GM19452 (cell line): ENCODE measurements at regions not wholly inside any gene's neighbourhood (a gene's known extent, or its start where the extent isn't known, plus 50 kb on each side); places are given as distances from the start of the nearest gene placed in this dataset.

Experiments used
- ATAC-seq: cut with Tn5 transposase; IDR thresholded peaks from one replicate; pipeline ENCODE4 v1.9.1; 2021; ENCODE audit not compliant: unreplicated experiment

DNA sequence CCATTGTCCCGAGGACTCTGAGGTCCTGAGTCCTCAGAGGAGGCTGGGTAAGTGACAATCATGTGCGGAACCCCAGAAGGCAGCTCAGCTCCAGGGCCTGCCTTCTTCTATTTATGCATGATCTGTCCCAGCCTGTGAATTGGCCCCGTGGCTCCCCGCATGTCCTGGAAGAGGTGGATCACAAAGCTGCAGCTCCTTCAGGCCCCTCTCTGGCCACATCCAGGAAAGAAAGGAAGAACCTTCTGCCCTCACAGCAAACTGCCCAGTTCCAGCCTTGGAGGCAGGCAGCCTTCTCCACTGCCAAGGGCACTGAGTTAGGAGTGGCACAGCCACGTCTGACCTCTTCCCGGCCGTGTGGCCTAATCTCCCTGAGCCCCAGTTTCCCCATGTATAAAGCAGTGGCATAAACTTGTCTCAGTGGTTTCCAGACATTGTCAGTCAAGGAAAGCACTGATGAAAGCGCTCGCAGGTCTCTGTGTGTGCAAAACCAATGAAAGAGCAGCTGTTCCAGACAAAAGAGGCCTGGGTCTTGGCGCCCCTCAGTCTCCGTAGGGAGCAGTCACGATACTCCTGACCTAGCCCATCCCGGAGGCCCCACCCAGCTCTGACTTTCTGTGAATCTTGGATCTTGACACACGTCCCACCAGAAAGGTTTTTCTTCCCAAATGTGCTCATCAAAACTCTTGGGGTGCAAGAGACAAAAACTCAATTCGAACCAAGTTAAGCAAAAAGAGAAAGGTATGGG is 497.3 kb downstream of the SHQ1 start:
- ATAC-seq = no peak

DNA sequence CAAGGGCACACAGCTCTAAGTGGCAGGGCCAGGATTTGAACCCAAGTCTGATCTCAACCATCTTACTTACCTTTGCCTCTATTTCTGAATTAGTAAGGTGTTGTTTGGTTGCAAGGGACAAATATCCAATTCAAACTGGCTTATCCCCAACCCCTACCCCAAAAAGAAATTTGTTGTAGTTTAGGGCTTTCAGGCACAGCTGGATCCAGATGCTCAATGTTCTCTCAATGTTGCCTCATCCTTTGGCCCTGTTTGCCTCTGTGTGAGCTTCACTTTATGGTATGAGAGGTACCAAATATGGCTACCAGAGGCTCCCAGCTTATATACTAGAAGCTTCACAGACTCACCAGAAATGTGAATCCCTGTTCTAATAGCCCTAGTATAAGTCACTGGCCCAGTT is 499.9 kb downstream of the SHQ1 start:
- ATAC-seq = no peak

DNA sequence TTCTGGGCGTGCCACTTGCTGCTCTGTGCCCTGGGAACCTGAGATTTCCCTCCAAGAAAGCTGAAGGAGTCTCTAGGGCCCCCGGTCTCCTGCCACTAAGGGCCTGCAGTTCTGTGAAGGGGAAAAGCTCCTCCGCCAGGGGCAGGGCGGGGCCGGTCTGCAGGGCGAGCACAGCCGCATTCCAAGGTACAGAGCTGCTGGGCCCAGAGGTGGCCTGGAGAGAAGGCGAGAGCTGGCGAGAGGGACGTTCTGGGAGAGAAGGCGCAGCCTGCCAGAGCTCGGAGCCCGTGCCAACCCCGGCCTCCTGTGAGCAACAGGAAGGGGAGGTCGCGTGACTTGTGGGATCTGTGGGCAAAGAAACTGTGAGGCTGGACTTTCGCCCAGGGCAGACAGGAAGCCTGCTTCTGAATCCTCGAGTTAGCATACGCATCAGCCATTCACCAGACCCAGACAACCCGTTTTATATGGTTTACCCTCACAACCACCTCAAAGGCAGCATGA is 500.4 kb downstream of the SHQ1 start:
- ATAC-seq = peak; percentile 73

DNA sequence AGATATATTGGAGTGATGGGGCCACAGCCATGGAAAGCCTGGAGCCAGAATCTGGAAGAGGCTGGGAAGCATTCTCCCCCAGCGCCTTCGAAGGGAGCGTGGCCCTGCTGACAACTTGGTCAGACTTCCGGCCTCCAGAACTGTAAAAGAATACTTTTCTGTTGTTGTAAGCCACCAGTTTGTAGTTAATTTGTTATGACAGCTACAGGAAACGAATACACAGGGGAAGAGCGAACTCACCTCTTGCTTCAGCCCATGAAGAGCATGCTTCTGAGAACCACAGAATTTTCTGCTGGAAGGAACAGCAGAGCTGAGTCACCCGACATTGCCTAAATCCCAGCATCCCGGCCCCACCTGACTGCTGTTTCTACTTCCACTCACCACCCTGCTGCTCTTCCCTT is 501.7 kb downstream of the SHQ1 start:
- no peak for ATAC-seq

DNA sequence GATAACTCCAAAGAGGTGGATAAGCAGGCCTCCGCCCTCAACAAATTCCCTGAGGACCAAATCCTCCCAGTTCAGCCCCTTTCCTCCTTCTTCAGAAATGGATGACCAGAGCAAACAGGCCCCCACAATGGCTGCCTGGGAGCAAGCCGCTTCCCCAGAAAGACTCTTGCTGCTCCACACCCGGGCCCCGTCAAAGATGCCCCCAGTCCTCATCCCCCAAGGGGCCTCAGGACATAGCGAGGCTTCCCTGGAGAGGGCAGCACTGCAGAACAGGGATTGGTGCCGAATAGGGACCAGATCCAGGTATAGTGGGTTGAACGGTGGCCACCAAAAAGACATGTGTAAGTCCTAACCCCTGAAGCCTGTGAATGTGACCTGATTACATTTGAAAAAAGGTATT is 502.3 kb downstream of the SHQ1 start:
- ATAC-seq = no peak

DNA sequence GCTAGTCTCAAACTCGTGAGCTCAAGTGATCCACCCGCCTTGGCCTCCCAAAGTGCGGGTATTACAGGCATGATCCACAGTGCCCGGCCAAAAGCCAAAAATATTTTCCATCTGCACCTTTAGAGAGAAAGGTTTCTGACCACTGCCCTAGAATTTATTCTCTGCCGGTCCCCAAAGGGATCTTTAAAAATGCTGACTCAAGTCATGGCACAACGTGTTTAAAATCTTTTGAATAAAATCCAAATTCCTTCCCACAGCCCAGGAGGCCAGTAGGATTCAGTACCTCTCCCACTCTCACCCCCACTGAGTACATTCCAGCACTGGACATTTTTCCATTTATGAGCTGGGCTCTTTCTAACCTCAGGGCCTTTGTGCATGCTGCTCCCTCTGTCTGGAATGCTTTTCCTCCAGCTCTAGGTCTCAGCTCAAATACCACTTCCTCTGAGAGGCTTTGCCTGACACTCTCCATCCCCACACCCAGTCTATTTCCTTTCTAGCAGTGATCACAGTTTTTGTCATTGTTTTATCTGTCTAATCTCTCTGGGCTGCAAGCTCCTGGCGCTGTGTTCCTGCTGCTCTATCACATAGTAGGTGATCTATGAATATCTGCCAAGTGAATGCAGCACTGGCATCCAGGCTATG is 502.9 kb downstream of the SHQ1 start:
- ATAC-seq = no peak

DNA sequence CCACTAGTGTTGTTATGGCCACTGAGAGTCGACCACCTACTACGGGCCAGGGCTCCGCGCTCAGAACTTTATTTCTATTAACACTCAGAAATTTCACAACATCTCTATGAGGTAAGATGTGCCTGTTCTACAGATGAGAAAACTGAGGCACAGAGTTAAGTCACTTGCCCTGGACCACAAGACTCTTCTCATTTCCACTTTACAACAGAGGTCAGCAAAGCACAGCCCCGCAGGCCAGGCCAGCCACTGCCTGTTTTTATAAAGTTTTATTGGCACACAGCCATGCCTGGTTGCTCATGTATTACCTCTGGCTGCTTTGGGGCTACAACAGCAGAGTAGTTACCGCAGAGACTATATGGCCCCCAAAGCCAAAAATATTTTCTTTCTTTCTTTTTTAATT is 503.6 kb downstream of the SHQ1 start:
- no peak for ATAC-seq

DNA sequence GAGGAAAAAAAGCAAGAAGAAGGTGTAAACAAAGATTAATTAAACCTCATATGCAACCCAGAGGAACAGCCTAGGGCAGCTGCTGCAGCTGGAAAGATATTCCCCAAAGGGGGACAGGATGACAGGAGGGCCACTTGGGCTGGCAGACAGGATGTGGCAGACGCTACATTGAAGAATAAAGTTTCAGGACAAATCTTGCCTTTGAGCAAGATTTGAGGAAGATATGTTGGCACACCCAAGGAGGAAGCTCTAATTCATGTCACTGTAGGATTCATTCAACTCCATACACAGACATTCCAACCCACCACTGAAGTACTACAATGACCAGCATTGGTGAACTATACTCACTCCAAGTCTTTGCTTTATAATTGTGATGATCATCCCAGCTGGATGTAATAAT is 504.0 kb downstream of the SHQ1 start:
- ATAC-seq = no peak

DNA sequence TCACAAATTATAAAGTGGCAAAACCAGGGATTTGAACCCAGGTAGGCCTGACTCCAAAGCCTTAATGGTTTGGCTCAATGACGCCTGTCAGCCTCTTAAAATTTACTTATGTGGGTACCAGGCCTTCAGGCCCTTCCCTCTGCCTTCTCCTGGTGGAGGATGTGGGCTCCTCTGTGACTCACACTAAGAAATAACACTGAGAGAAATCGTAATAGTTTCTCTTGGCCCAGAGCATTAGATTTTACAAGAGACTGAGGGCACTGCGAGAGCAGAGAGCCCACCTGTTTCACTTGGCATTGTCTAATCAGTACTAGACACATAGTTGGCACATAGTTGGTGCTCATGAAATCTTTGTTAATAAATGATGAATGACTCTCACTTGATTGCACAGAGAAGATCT is 505.2 kb downstream of the SHQ1 start:
- ATAC-seq = no peak

DNA sequence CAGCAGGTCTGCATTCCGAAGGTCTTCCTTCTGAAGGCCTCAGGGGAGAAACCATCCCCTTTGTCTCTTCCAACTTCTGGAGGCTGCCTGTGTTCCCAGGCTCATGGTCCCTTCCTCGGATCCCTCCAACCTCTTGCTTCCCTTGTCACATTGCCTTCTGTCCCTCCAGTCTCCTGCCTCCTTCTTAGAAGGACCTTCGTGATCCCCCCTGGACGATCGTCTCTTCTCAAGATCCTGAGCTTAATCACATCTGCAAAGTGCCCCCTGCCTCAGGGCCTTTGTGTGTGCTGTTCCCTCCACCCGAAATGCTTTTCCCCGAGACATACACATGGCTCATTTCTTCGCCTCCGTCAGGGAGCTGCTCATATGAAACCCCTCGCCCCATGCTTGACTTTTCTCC is 505.8 kb downstream of the SHQ1 start:
- no peak for ATAC-seq

DNA sequence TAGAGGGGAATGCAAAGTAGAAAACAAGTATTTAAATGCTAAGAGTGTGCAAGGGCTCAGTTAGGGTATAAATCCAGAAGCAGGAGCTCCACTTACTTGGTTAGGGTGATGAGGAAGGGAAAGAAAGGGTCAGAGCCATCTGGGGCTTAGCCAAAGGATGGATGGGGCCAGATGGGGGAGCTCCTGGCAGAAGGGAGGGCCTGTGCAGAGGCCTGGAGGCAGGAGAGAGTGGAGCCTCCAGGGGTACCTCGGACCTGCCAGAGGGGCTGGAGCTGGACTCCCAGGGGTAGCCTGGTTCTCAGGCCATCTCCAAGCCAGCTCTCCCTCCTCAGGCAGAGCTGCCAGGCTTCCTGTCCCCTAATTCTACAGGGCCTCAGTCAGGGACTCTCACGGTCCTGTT is 506.3 kb downstream of the SHQ1 start:
- no peak for ATAC-seq

DNA sequence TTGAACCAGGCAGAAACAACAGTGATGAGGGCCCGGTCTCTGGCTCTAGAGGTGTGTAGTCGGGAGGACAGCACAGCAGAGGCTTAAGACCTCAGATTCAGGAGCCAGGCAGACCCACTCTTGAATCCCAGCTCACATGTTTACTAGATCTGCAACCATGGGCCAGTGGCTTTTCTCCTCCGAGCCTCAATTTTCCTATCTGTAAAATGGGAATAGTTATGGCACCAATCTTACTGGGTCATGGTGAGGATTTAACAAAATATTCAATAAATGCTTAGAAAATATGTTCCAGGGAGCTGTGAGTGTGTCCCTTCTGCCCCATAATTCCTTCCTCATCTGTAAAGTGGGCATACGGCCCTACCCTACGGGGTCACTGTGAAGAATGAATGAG is 506.9 kb downstream of the SHQ1 start:
- ATAC-seq = no peak

DNA sequence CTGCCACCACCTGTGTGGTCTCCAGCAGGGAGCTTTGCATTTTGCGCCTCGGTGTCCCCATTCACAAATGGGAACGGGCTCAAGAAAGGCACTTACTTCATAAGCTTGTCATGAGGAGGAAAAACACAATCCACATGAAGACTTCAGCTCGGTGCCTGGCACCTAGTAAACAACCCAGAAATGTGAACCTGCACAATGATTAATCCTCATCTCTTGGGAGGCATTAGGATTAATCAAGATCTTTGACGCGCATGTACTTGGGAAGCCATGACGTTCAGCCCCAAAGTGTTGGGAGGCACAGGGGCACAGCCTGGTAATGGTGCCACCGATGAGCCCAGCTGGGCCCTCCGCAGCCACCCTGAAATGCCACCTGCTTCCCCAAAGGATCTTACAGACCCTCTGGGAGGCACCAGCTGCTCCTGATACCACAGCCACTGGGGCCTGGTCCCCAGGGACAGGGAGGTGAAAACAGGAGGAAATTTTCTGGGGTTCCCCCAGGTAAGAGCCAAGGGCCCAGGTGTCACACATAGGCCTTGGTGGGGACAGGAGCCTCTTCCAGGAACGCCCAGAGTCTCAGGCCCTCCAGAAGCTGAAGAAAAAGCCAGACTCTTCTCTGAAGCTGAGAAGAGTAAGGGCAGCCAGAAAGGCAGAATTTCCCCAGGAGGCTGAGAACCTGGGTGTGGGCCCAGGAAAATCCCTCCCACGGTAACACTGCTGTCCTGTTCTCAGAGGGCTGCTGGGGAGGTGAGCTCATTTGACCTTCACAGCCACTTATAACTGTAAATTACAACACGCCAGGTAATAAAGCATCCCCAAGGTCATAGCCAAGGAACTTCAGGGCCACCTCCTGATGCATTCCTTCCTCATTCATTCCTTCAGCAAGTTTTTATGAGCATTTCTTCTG is 507.5 kb downstream of the SHQ1 start:
- no peak for ATAC-seq

DNA sequence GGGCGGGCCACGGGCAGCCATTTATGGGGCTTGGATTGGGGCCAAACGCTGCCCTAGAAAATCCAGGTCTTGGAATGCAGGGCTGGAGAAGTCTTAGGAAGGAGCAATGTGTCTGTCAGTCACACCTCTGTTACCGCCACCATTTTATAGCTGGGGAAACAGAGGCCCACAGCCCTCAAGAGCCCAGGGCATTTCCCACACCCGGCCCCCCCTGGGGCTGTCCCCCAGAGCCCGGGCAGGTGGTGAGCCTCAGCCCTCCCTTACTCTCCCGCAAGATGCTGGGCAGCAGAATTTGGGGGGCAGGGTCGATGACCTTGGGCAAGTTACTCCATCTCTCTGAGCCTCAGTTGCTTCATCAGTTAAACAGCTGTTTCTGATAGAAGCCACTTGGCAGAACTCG is 508.2 kb downstream of the SHQ1 start:
- ATAC-seq = no peak

DNA sequence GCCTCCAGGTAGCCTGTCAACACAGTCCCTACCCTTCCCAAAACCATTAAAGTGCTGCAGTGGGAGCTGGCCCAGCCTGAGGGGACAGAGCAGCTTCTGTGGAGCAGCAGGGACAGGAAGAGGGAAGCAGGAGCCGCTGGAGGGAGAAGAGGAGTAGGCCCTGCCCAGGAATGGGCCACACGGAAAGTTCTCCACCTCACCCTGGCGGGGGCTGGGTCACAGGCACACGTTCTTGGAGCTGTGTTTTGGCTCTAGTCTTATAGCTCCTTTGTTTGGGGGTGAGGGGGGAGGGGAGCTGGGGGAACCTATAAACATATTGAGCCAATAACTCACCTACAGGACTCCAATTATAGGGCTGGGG is 508.6 kb downstream of the SHQ1 start:
- no peak for ATAC-seq

DNA sequence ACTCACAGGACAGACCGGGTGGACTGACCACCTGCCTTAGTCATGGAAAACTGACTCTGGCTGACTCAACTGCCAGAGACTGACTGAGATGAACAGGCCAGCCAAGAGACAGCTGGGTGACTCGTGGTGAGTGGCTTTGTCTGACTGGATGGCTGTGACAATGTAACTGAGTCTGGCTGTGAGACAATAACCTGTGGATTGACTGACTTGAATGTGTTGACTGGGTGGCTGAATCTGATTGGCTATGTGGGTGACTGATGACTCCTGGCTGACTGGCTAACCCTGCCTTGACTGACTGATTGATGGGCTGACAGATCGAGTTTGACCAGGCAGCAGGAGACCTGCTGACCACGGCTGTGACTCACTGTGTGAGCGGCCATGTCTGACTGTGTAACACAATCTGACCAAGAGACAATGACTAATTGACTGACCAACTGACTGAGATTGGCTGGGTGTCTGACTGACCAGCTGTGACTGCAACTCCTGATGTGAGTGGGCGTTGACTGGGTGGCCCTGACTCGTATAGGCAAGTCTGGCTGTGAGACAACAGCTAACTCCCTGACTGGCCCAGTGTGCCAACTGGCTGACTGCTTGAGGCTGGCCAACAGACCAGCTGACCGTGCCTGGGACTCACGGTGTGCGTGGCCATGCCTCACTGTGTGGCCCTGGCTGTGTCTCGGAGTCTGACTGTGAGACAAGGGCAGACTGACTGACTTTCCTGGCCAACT is 509.1 kb downstream of the SHQ1 start:
- ATAC-seq = no peak

DNA sequence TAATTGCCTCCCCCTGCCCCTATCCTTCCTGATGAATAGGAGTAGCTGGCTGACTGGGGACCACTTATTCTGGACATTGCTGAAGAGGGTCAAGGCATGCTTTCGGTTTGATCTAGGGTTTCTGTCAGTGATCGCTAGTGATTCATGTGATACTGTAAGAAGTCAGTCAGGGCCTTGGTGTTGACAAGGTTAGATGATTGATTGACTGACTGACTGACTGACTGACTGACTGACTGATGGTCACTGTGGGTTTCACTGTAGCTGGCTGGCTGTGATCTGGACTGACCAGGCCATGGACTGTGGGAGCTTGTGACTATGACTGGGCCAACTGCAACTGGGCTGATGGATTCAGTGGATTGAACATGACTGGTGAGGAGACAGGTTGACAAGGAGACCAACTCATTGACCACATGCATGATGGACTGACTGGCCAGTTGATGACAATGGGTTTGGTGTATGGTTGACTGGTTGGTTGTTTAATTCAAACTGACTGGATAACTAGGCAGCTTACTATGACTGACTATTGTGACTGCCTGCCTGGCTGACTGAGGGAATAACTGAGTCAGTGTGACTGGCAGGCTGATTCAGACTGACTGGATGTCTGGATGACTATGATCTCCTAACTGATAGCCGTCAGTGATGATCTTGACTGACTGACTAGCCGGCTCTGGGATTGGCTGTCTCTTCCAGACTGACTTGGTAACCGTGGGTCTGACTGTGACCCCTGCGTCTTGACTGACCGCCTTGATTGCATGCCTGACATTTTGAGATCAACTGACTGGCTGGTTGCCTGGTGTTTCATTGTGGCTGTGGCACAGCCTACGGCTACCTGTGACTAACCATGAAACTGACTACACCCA is 509.9 kb downstream of the SHQ1 start:
- no peak for ATAC-seq

DNA sequence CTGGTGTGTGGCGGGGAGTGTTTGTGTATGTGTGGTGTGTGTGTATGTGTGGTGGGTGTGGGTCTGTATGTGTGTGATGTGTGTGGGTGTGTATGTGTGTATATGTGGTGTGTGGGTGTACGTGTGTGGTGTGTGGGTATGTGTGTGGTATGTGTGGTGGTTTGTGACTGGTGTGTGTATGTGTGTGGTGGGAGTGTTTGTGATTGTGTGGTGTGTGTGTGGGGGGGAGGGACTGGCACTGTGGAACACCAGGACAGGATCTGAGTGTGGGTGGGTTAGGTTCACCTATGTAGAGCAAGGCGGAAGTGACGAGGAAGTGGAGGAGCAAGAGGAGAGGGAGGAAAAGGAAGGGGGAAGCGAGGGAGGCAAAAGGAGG is 510.8 kb downstream of the SHQ1 start:
- no peak for ATAC-seq

DNA sequence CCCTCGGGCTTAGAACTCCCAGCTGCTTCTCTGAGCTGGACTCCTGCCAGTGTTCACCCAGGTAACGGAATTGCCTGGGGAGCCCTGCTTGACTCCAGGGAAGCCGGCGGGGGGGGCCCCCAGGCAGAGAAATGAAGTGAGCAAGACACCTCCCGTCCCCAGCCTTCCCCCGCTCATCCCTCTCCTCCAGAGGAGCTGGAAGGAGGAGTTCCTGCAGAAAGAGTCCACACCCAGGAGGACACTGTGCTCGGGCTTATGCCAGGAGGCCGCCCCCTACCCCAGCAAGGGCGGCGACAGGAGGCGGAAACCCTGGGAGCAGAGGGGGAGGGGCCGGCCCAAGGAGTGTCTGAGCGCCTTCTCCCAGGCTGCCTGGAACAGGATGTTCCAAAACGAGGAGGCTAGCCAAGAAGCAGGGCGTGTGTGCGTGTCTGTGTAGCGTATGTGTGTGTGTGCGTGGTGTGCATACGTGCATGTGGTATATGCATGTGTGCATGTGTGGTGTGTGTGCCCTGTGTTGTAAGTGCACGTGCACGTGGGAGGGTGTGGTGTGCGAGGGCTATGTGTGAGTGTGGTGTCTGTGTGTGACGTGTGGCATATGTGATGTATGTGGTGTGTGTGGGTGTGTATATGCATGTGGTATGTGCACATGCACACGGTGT is 511.3 kb downstream of the SHQ1 start:
- ATAC-seq = no peak
